HAP-1 (cell line): ENCODE measurements at regions not wholly inside any gene's neighbourhood (a gene's known extent, or its start where the extent isn't known, plus 50 kb on each side); places are given as distances from the start of the nearest gene placed in this dataset.
"Not testable (repeated sequence)": the region's sequence is repeated elsewhere in the genome, so short reads cannot be mapped to it uniquely, and the experiment has no call there.

ENCODE experiments used
- DNase-seq, 2 experiments: peaks; one replicate each; pipeline ENCODE4 v3.0.0-alpha.2; 2016 to 2020; ENCODE audit warnings: low spot score in 2 of 2
- H3K27me3 ChIP-seq: fragments of 250-450 bp; sonication (Bioruptor Pico); 2 replicates; pipeline ENCODE4 v1.5.1; 2020; ENCODE audit warnings: low read depth, mild to moderate bottlenecking, moderate library complexity
- H3K36me3 ChIP-seq: fragments of 250-450 bp; sonication (Bioruptor Pico); replicated peaks from 2 replicates; pipeline ENCODE4 v1.5.1; 2020; ENCODE audit warnings: mild to moderate bottlenecking
- H3K4me1 ChIP-seq: fragments of 250-450 bp; sonication (Bioruptor Pico); 2 replicates; pipeline ENCODE4 v1.5.1; 2020; ENCODE audit warnings: mild to moderate bottlenecking
- H3K4me3 ChIP-seq: fragments of 250-450 bp; sonication (Bioruptor Pico); 2 replicates; pipeline ENCODE4 v1.5.1; 2020; ENCODE audit warnings: mild to moderate bottlenecking, moderate library complexity
- H3K9me3 ChIP-seq: fragments of 250-450 bp; sonication (Bioruptor Pico); 2 replicates; pipeline ENCODE4 v1.5.1; 2020; ENCODE audit warnings: mild to moderate bottlenecking, moderate library complexity
- in situ Hi-C: fragments of 300-500 bp; cut with MboI; formaldehyde crosslinking; loops from 3 replicates; pipeline ENCODE4 v1.14.3; 2020; ENCODE audit warnings: low sequenced_read_pairs, inconsistent platforms, mixed read lengths

- no peaks in the 10 kb centered on the region for H3K4me1 ChIP-seq
- H3K27me3 ChIP-seq: no peaks in the 10 kb centered on the region
- H3K4me3 ChIP-seq: no peak overlapping the region
- in situ Hi-C loops: no loop called here
- no peaks in the 10 kb centered on the region for H3K9me3 ChIP-seq
- no peak for DNase-seq
- no peaks in the 10 kb centered on the region for H3K36me3 ChIP-seq
Measured at GRCh38 chr2:149877913-149878312, 290.3 kb upstream of the MMADHC start.

- H3K9me3 ChIP-seq: no peaks in the 10 kb centered on the region
- no peaks in the 10 kb centered on the region for H3K36me3 ChIP-seq
- H3K4me3 ChIP-seq: no peak overlapping the region
- in situ Hi-C loops: no loop called here
- no peaks in the 10 kb centered on the region for H3K27me3 ChIP-seq
- no peak for DNase-seq
- H3K4me1 ChIP-seq: no peaks in the 10 kb centered on the region
Measured at GRCh38 chr2:149877074-149877473, 289.5 kb upstream of the MMADHC start.

GRCh38 chr2:149873936-149874335 lies 286.4 kb upstream of the MMADHC start:
- no peak for DNase-seq
- Histone ChIP-seq H3K4me1 (no peaks in the 10 kb centered on the region), H3K4me3 (no peak overlapping the region), H3K36me3 (no peaks in the 10 kb centered on the region), H3K27me3 (no peaks in the 10 kb centered on the region), H3K9me3 (no peaks in the 10 kb centered on the region)
- in situ Hi-C loops: no loop called here

- Histone ChIP-seq H3K36me3 (no peaks in the 10 kb centered on the region), H3K9me3 (no peaks in the 10 kb centered on the region), H3K4me3 (no peak overlapping the region), H3K4me1 (no peaks in the 10 kb centered on the region), H3K27me3 (no peaks in the 10 kb centered on the region)
- in situ Hi-C loops: no loop called here
- DNase-seq: no peak
Measured at GRCh38 chr2:149872638-149873150, 285.1 kb upstream of the MMADHC start.

GRCh38 chr2:149872041-149872440 lies 284.5 kb upstream of the MMADHC start:
- no peak for DNase-seq
- Histone ChIP-seq H3K4me3 (no peak overlapping the region), H3K36me3 (no peaks in the 10 kb centered on the region), H3K9me3 (no peaks in the 10 kb centered on the region), H3K4me1 (no peaks in the 10 kb centered on the region), H3K27me3 (no peaks in the 10 kb centered on the region)
- in situ Hi-C loops: no loop called here

- no peaks in the 10 kb centered on the region for H3K4me1 ChIP-seq
- no peak for DNase-seq
- H3K4me3 ChIP-seq: no peak overlapping the region
- no peaks in the 10 kb centered on the region for H3K27me3 ChIP-seq
- H3K9me3 ChIP-seq: no peaks in the 10 kb centered on the region
- in situ Hi-C loops: no loop called here
- H3K36me3 ChIP-seq: no peaks in the 10 kb centered on the region
Measured at GRCh38 chr2:149871091-149871885, 283.7 kb upstream of the MMADHC start.

DNA sequence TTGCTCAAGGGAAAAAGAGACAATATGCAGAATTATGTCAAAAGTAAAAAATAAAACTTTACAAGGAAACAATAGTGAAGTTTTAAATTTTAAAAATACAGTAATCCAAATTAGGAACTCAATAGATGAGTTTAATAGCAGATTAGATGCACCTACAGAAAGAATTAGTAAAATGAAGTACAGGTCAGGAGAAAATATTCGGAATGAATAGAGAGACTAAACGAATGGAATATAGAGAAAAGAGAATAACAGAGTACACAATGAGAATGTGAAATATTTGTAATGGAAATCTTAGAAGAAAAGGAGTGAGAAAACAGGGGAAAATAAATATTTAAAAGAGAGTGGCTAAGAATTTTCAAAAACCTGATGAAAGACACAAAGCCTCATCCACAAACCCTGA lies 275.7 kb upstream of the MMADHC start:
- in situ Hi-C loops: no loop called here
- H3K4me3 ChIP-seq: no peak overlapping the region
- H3K9me3 ChIP-seq: no peaks in the 10 kb centered on the region; the same call in 1 of the 2 replicates
- no peaks in the 10 kb centered on the region for H3K36me3 ChIP-seq
- H3K27me3 ChIP-seq: no peaks in the 10 kb centered on the region
- DNase-seq: no peak
- H3K4me1 ChIP-seq: no peaks in the 10 kb centered on the region

DNA sequence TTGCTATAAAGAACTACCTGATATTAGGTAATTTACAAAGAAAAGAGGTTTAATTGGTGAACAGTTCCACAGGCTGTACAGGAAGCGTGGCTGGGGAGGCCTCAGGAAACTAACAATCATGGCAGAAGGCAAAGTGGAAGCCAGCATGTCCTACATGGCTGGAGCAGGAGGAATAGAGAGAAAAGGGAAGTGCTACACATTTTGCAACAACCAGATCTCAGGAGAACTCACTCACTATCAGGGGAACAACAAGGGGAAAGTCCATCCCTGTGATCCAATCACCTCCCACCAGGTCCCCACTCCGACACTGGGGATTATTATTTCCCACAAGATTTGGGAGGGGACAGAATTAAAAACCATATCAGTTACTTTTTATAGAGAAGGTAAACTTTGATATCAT lies 273.5 kb upstream of the MMADHC start:
- in situ Hi-C loops: no loop called here
- Histone ChIP-seq H3K9me3 (no peaks in the 10 kb centered on the region; the same call in 1 of the 2 replicates), H3K27me3 (no peaks in the 10 kb centered on the region), H3K36me3 (no peaks in the 10 kb centered on the region), H3K4me1 (no peaks in the 10 kb centered on the region), H3K4me3 (no peak overlapping the region)
- DNase-seq: no peak

DNA sequence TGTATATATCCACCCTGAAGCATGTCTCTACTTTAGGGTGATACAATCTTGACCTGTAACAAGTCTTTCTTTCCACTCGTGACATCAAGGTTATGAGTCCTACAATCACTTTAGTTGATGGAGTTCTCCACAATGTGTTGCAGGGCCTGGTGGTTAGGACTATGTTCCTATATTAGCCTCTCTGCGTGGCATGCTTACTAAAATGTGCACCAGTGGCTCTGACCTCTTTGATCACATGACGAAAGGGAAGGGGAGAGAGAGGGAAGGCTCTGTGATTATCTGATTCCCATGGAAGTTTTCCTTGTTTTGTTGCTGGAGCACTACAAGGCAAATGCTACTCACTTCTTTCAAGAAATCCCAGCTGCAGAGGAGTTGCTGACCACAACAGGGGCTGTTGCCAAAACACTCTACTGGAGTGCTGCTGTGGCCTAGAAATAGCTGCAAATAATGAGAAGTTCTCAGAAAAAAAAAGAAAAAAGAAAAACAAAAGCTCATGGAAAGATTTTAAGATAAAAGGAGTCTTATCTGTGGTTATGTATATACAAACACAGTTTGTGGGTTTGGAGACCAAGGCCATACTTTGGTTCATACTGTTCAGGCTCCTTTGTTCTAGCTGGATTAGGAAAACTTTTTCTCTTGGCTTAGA lies 272.8 kb upstream of the MMADHC start:
- Histone ChIP-seq H3K4me1 (no peaks in the 10 kb centered on the region), H3K27me3 (no peaks in the 10 kb centered on the region), H3K9me3 (no peaks in the 10 kb centered on the region; the same call in 1 of the 2 replicates), H3K4me3 (no peak overlapping the region), H3K36me3 (no peaks in the 10 kb centered on the region)
- DNase-seq: no peak
- in situ Hi-C loops: no loop called here

GRCh38 chr2:149858901-149859634 lies 271.5 kb upstream of the MMADHC start:
- Histone ChIP-seq H3K27me3 (no peaks in the 10 kb centered on the region), H3K4me3 (no peak overlapping the region), H3K4me1 (no peaks in the 10 kb centered on the region), H3K36me3 (no peaks in the 10 kb centered on the region), H3K9me3 (no peaks in the 10 kb centered on the region; the same call in 1 of the 2 replicates)
- in situ Hi-C loops: no loop called here
- DNase-seq: no peak

DNA sequence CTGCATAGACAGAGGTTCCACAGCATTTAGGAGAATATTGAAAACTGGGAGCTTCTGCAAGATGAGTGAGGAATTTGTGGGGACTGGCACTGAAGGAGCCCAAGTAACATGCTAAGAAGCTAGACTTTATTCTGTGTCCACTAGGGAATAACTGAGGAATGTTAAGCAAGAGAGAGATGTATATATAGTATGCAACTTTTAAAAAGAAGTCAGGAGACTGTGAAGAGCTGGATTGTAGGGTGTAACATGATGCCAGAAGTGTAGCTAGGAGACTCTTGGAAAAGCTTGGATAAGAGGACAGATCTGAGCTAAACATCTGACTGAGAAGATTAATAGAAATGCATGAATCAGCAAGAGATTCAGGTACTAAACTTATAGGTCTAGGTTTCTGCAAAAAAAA lies 270.6 kb upstream of the MMADHC start:
- no peak for DNase-seq
- no peaks in the 10 kb centered on the region for H3K27me3 ChIP-seq
- no peaks in the 10 kb centered on the region for H3K36me3 ChIP-seq
- H3K4me1 ChIP-seq: no peaks in the 10 kb centered on the region
- in situ Hi-C loops: no loop called here
- no peaks in the 10 kb centered on the region; the same call in 1 of the 2 replicates for H3K9me3 ChIP-seq
- H3K4me3 ChIP-seq: no peak overlapping the region

DNA sequence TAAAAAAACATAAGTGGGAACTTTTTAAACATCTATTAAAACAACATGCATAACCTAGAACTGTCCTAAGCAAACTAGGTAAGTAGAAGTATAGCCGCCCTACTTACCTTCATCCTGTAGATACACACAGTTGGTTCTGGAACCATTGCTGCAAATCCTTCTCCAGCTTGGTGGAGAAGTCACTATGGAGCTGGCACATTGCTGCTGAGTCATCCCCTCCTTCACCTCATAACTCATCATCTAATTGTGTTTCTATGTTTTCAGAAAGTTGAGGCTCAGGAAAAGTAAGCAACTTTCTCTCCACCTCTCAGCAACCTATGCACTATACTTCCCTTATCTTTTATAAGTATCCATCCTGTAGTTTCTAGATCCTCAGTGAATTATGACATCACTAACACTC lies 269.8 kb upstream of the MMADHC start:
- in situ Hi-C loops: no loop called here
- Histone ChIP-seq H3K27me3 (no peaks in the 10 kb centered on the region), H3K9me3 (no peaks in the 10 kb centered on the region; the same call in 1 of the 2 replicates), H3K4me3 (no peak overlapping the region), H3K4me1 (no peaks in the 10 kb centered on the region), H3K36me3 (no peaks in the 10 kb centered on the region)
- no peak for DNase-seq

- DNase-seq, H3K4me3 ChIP-seq, H3K27me3 ChIP-seq, H3K36me3 ChIP-seq, in situ Hi-C loops, H3K4me1 ChIP-seq, H3K9me3 ChIP-seq: not testable (repeated sequence)
Measured at GRCh38 chr2:149855859-149856258, 268.3 kb upstream of the MMADHC start.

DNA sequence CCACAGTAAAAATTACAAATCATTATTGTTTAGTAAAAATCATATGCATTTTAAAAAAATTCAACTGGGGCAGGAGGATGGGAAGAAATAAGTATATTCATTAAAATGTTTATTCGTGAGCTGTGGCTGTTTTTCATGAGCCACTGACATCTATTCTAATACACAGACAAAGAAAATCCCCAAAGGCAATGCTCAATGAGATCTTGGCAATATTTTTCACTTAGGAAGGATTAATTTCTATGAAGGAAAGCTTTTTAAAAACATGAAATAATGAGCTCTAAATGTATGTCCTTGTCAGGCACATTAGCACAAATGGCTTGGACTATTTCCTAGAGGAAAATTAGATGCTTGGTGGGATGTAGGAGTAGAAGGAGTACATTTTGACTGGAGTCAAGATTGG lies 262.0 kb upstream of the MMADHC start:
- Histone ChIP-seq H3K27me3 (no peaks in the 10 kb centered on the region), H3K9me3 (no peaks in the 10 kb centered on the region), H3K36me3 (no peaks in the 10 kb centered on the region), H3K4me3 (no peak overlapping the region), H3K4me1 (no peaks in the 10 kb centered on the region)
- no peak for DNase-seq
- in situ Hi-C loops: no loop called here
